NT2/D1 (cell line): ENCODE measurements at regions not wholly inside any gene's neighbourhood (a gene's known extent, or its start where the extent isn't known, plus 50 kb on each side); places are given as distances from the start of the nearest gene placed in this dataset.

Experiments
- DNase-seq: peaks from one replicate; pipeline ENCODE4 v3.0.0-alpha.2; 2011; ENCODE audit warnings: low read depth, low spot score
- H3K27me3 ChIP-seq: 2 replicates; pipeline ENCODE4 v1.6.0; 2011; ENCODE audit warnings: mild to moderate bottlenecking; ENCODE audit not compliant: insufficient read length, insufficient read depth
- H3K36me3 ChIP-seq: 2 replicates; pipeline ENCODE4 v1.6.1; 2011; ENCODE audit warnings: mild to moderate bottlenecking, low read length, mixed read lengths; ENCODE audit not compliant: insufficient read depth, insufficient read length
- H3K4me1 ChIP-seq: 2 replicates; pipeline ENCODE4 v1.5.1; 2011; ENCODE audit not compliant: insufficient read depth, insufficient read length
- H3K4me3 ChIP-seq: 2 replicates; pipeline ENCODE4 v1.5.1; 2011; ENCODE audit warnings: low read depth; ENCODE audit not compliant: insufficient read length
- H3K9ac ChIP-seq: 2 replicates; pipeline ENCODE4 v1.6.0; 2011; ENCODE audit warnings: low read depth; ENCODE audit not compliant: insufficient read length
- H3K9me3 ChIP-seq: 2 replicates; pipeline ENCODE4 v1.5.1; 2011; ENCODE audit warnings: mild to moderate bottlenecking, low read length; ENCODE audit not compliant: insufficient read depth
- SUZ12 ChIP-seq: IDR thresholded peaks from 2 replicates; pipeline ENCODE4 v1.6.1; 2011; ENCODE audit not compliant: insufficient read length, insufficient read depth; ENCODE audit errors: extremely low read depth
- YY1 ChIP-seq: IDR thresholded peaks from 2 replicates; pipeline ENCODE4 v1.6.1; 2011; ENCODE audit not compliant: insufficient read length, insufficient read depth
- ZNF274 ChIP-seq: IDR thresholded peaks from 2 replicates; pipeline ENCODE4 v1.6.1; 2011; ENCODE audit warnings: mild to moderate bottlenecking, low read depth, low read length

DNA sequence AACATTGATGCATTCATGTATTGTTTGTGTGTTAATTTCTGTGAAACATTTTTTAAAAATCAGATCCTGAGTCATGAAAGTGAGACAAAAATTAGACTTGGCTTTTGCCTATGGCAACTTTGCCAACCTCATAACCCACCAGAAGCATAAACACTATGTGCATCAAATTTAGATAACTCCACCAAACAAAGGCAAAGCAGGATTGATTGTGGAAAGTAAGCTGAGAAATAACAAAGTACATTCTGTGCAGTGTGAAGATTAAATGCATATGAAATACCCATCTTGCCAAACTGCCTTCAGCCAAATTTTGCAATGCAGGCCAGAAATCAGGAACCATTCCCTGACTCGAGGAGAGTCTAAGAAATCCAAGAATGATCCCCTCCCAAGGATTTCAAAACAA, 493.4 kb downstream of the AJAP1 start:
- DNase-seq: no peak
- Histone ChIP-seq H3K9me3 (no peaks in the 10 kb centered on the region), H3K4me1 (peaks cover 5% of the 10 kb centered on the region), H3K9ac (no peak overlapping the region), H3K36me3 (no peaks in the 10 kb centered on the region), H3K27me3 (no peaks in the 10 kb centered on the region), H3K4me3 (no peak overlapping the region)
- TF ChIP-seq SUZ12 (no peak), YY1 (no peak), ZNF274 (no peak)

DNA sequence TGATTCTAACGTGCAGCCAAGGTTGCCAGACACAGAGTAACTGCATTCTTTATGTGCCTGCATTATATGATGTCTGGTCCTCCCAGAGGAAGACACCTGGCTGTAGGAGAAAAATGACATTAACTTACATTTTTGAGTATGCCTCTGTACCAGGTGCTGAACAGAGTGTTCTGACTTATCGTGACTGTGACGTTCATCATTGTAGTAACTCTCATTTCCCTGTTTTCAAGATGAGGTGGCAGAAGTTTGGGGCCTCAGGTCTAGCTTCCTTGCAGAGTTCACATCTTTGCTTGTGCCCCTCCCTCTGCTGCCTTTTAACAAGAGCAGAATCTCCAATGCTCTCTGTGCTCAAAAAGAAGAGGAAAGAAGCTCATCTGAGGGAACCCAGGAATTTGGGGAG, 488.0 kb downstream of the AJAP1 start:
- H3K36me3 ChIP-seq: no peaks in the 10 kb centered on the region
- H3K4me3 ChIP-seq: no peak overlapping the region
- DNase-seq: no peak
- H3K27me3 ChIP-seq: no peaks in the 10 kb centered on the region
- no peaks in the 10 kb centered on the region for H3K9me3 ChIP-seq
- H3K4me1 ChIP-seq: peaks cover 5% of the 10 kb centered on the region
- TF ChIP-seq YY1: no peak
- no peak for TF ChIP-seq ZNF274
- TF ChIP-seq SUZ12: no peak
- no peak overlapping the region for H3K9ac ChIP-seq

DNA sequence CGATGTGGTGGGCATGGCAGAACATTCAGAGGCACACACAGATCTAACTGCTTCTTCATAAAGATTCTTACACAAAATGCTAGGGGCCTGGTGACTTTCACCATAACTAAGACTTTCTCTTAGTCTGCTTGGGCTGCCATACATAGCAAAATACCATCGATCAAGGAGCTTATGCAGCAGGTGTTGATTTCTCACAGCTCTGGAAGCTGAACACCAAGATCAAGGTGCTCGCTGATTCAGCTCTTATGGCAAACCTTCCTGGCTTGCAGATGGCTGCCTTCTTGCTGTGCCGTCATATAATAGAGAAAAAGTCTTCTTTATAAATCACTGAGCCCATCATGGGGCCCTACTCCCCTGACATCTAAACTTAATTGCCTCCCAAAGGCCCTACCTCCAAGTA, 487.3 kb downstream of the AJAP1 start:
- no peak for TF ChIP-seq YY1
- TF ChIP-seq SUZ12: no peak
- TF ChIP-seq ZNF274: no peak
- Histone ChIP-seq H3K9ac (no peak overlapping the region), H3K4me3 (no peak overlapping the region), H3K9me3 (no peaks in the 10 kb centered on the region), H3K27me3 (no peaks in the 10 kb centered on the region), H3K36me3 (no peaks in the 10 kb centered on the region), H3K4me1 (peaks cover 5% of the 10 kb centered on the region)
- no peak for DNase-seq

DNA sequence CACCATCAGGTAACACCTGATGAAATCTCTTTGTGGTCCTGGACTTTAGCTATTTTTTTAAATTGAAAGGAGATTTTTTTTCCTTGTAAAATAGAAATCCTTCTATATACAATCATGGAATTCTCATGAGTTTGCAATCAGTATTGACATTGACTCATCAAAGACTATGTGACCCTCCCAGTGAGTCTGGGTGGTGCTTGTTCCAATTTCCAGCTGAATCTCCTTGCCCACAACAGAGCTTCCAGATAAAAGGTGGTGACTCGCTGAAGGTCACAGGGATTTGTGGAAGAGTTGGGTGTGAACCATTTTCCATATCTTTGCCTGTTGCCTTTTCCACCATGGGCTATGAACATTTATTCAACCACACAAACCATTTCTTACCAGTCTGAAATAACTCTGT, 486.6 kb downstream of the AJAP1 start:
- H3K4me1 ChIP-seq: peaks cover 5% of the 10 kb centered on the region
- no peak overlapping the region for H3K4me3 ChIP-seq
- no peak for TF ChIP-seq SUZ12
- no peak for TF ChIP-seq ZNF274
- TF ChIP-seq YY1: no peak
- no peaks in the 10 kb centered on the region for H3K27me3 ChIP-seq
- no peaks in the 10 kb centered on the region for H3K36me3 ChIP-seq
- no peak for DNase-seq
- H3K9me3 ChIP-seq: no peaks in the 10 kb centered on the region
- H3K9ac ChIP-seq: no peak overlapping the region

DNA sequence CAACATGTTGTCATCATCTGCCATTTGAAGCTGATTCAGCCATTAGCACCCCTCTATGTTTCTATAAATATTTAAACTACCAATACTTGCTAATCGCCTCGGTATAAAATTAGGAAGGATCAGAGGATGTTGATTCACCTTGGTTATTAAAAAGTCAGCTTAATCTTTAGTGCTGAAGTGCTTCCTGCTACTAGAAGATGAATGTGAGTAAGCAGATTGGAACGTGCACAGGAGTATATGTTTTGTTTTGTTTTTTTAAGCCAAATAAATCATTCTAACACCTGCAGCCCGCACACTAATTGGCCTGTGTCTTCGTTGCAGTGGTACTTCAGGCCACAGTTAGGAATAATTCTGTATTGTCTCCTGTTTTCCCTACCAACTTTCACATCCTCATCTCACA, 485.7 kb downstream of the AJAP1 start:
- no peak overlapping the region for H3K4me3 ChIP-seq
- H3K4me1 ChIP-seq: peaks cover 5% of the 10 kb centered on the region
- H3K27me3 ChIP-seq: no peaks in the 10 kb centered on the region
- no peaks in the 10 kb centered on the region for H3K36me3 ChIP-seq
- H3K9ac ChIP-seq: no peak overlapping the region
- TF ChIP-seq YY1 (no peak), SUZ12 (no peak), ZNF274 (no peak)
- no peak for DNase-seq
- no peaks in the 10 kb centered on the region for H3K9me3 ChIP-seq

DNA sequence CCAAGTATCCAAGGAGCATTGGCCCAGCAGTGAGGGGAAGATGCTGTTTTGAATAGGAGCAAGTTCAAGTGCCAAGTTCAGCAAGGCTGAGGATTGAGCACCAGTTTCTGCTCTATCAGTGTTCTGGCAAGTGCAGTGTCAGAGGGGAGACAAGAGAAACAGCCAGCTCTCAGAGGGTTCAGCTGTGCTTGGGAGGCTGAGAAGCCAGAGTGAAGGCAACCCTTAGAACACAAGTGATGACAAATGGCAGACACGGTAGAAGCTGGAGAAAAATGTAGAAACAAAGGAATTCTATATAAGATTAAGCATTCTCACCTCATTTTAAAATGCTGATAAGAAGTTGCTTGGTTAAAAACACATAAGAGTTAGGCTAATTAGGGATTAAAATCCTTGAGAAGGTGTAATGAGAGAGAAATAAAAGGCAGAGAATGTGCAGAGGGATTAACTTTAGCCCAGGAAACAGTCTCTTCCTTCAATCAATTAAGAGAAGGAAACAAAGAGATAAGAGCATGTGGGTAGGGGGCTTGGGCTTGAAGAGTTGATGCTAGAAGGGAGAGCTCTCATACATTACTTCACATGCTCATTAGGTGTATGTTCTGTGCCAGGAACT, 475.4 kb downstream of the AJAP1 start:
- TF ChIP-seq ZNF274 (no peak), YY1 (no peak)
- Histone ChIP-seq H3K9me3 (peaks cover 7% of the 10 kb centered on the region; the same call in 1 of the 2 replicates), H3K4me1 (no peaks in the 10 kb centered on the region), H3K9ac (no peak overlapping the region), H3K27me3 (no peaks in the 10 kb centered on the region), H3K36me3 (no peaks in the 10 kb centered on the region), H3K4me3 (no peak overlapping the region)
- DNase-seq: no peak

DNA sequence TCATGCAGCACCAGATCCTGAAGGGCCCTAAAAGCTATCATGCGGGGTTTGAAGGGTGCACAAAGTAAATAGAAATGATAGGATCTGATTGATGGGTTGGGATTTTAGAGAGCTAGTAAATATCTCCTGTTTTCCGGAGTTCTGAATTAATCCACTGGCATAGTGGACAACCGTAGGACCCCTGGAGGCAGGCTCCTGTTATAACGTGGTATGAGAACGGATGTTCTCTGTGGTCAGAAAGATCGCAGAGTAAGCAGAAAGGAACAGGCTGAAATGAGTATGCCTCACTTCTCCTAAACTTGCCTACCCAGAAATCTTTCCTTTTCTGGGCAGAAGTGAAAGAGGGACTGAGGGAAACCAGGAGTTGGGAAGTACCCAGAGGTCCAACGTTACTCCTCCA, 470.8 kb downstream of the AJAP1 start:
- Histone ChIP-seq H3K4me3 (no peak overlapping the region), H3K9me3 (peaks cover 7% of the 10 kb centered on the region; the same call in 1 of the 2 replicates), H3K27me3 (no peaks in the 10 kb centered on the region), H3K36me3 (no peaks in the 10 kb centered on the region), H3K9ac (no peak overlapping the region), H3K4me1 (no peaks in the 10 kb centered on the region)
- DNase-seq: no peak
- no peak for TF ChIP-seq YY1
- TF ChIP-seq ZNF274: no peak
- TF ChIP-seq SUZ12: no peak

DNA sequence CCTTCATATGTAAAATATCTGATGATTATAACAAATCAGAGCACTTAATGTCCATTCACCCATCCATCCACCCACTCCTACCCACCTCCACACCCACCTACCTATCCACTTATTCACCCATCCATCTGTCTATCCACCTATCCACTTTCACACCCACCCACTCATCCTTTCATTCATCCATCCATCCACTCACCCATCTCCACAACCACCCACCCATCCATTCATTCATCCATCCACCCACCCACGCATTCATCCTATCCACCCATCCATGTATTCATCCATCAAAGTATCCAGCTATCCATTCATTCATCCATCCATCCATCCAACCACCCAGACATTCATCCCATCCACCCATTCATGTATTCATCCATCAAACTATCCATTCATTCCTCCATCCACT, 466.1 kb downstream of the AJAP1 start:
- H3K4me3 ChIP-seq: no peak overlapping the region
- no peak overlapping the region for H3K9ac ChIP-seq
- peaks cover 4% of the 10 kb centered on the region for H3K4me1 ChIP-seq
- no peaks in the 10 kb centered on the region for H3K36me3 ChIP-seq
- no peak for DNase-seq
- no peaks in the 10 kb centered on the region for H3K27me3 ChIP-seq
- TF ChIP-seq SUZ12 (no peak), YY1 (no peak), ZNF274 (no peak)
- peaks cover 8% of the 10 kb centered on the region; the same call in 1 of the 2 replicates for H3K9me3 ChIP-seq
